Vagina (tissue), 2 donors: ENCODE measurements at regions not wholly inside any gene's neighbourhood (a gene's known extent, or its start where the extent isn't known, plus 50 kb on each side); places are given as distances from the start of the nearest gene placed in this dataset.

Experiments used
- POLR2A ChIP-seq, 2 donors: fragments of 450-650 bp; IDR thresholded peaks; one replicate each; pipeline ENCODE4 v1.6.1; 2017; ENCODE audit warnings: antibody characterized with exemption in 2 of 2, mild to moderate bottlenecking in 2 of 2, moderate library complexity in 2 of 2
- POLR2AphosphoS5 ChIP-seq, 2 donors: sonication (generic); formaldehyde crosslinking; IDR thresholded peaks; one replicate each; pipeline ENCODE4 v1.9.0; 2017; ENCODE audit warnings: antibody characterized with exemption in 2 of 2, mild to moderate bottlenecking in 2 of 2, low read depth in 1 of 2; ENCODE audit not compliant: insufficient read depth in 1 of 2
- TF ChIP-seq, protein P1 (sequence below), 3 experiments: fragments of 450-650 bp in 2 of 3; fragments of 200-600 bp in 1 of 3; sonication (generic) in 1 of 3; IDR thresholded peaks; one replicate each; pipeline ENCODE4 v1.5.1; 2017 to 2019; ENCODE audit warnings: antibody characterized with exemption in 3 of 3, mild to moderate bottlenecking in 2 of 3, moderate library complexity in 2 of 3

DNA sequence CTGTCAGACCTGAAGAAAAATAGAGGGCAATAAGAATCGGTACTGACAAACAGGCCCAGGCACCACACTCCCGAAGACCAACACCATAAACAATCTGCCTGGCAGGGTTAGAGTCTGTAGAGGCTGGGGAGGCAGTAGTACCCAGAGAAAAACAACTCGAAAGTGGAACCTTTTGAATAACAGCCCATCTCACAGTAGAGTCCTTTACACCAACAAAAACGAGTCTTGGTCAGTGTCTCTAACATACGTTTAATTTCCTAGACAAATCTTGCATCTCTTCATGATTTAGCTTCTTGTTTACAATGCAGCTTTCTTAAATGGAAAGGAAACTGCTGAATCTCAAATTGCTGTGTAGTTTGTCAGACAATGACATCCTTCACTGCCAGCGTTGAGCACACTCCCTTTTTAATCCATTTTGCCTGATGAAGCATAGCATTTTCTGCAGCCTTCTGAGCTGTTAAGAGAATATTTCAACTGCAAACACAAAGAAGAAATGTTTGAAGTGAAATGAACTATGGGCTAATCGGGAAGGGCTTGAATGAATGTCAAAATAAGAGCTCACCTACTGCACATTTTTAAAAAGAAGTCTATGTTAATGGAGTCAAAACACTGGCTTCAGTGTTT is 73.1 kb upstream of the DSG1 start:
- TF ChIP-seq POLR2A (IDR thresholded peaks at IDR 0.05) (no peak), POLR2AphosphoS5 (IDR thresholded peaks at IDR 0.05; ENCODE audit: insufficient read depth in 1 of 2, low read depth in 1 of 2) (no peak)
- TF ChIP-seq, protein P1, sequence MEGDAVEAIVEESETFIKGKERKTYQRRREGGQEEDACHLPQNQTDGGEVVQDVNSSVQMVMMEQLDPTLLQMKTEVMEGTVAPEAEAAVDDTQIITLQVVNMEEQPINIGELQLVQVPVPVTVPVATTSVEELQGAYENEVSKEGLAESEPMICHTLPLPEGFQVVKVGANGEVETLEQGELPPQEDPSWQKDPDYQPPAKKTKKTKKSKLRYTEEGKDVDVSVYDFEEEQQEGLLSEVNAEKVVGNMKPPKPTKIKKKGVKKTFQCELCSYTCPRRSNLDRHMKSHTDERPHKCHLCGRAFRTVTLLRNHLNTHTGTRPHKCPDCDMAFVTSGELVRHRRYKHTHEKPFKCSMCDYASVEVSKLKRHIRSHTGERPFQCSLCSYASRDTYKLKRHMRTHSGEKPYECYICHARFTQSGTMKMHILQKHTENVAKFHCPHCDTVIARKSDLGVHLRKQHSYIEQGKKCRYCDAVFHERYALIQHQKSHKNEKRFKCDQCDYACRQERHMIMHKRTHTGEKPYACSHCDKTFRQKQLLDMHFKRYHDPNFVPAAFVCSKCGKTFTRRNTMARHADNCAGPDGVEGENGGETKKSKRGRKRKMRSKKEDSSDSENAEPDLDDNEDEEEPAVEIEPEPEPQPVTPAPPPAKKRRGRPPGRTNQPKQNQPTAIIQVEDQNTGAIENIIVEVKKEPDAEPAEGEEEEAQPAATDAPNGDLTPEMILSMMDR (IDR thresholded peaks at IDR 0.05), result no peak
